HEK293T (cell line): ENCODE measurements at regions not wholly inside any gene's neighbourhood (a gene's known extent, or its start where the extent isn't known, plus 50 kb on each side); places are given as distances from the start of the nearest gene placed in this dataset.

Experiments
- CTCF ChIA-PET: fragments of 350-600 bp; formaldehyde crosslinking; extraction: SDS; loops from one replicate; lab custom pipeline; 2021; ENCODE audit warnings: antibody characterized with exemption, inconsistent platforms; lab: Yijun Ruan, JAX
- POLR2A ChIA-PET: fragments of 350-600 bp; formaldehyde crosslinking; extraction: SDS; loops from one replicate; lab custom pipeline; 2020; ENCODE audit warnings: antibody characterized with exemption, inconsistent platforms; lab: Yijun Ruan, JAX
- DNase-seq: peaks from one replicate; pipeline ENCODE4 v3.0.0; 2012; ENCODE audit warnings: mixed read lengths; ENCODE audit errors: extremely low spot score
- ARNT ChIP-seq: fragments of 450-650 bp; IDR thresholded peaks from 2 replicates; pipeline ENCODE4 v1.6.1; 2017; ENCODE audit warnings: mild to moderate bottlenecking
- BHLHE40 ChIP-seq: fragments of 450-650 bp; IDR thresholded peaks from 2 replicates; pipeline ENCODE4 v1.6.1; 2016; ENCODE audit warnings: mild to moderate bottlenecking, moderate library complexity, borderline replicate concordance
- CTBP1 ChIP-seq: fragments of 450-650 bp; IDR thresholded peaks from 2 replicates; pipeline ENCODE4 v1.6.1; 2016; ENCODE audit warnings: borderline replicate concordance
- ELF4 ChIP-seq: fragments of 450-650 bp; IDR thresholded peaks from 2 replicates; pipeline ENCODE4 v1.6.1; 2017; ENCODE audit warnings: antibody characterized with exemption
- FOXA1 ChIP-seq: fragments of 450-650 bp; IDR thresholded peaks from 2 replicates; pipeline ENCODE4 v1.6.1; 2016; ENCODE audit warnings: mild to moderate bottlenecking
- FOXK2 ChIP-seq: fragments of 450-650 bp; IDR thresholded peaks from 2 replicates; pipeline ENCODE4 v1.6.1; 2016; ENCODE audit warnings: mild to moderate bottlenecking
- FOXM1 ChIP-seq: fragments of 450-650 bp; IDR thresholded peaks from 2 replicates; pipeline ENCODE4 v1.6.1; 2017; ENCODE audit warnings: mild to moderate bottlenecking, borderline replicate concordance
- HDGF ChIP-seq: fragments of 450-650 bp; IDR thresholded peaks from 2 replicates; pipeline ENCODE4 v1.6.1; 2017; ENCODE audit warnings: antibody characterized with exemption, borderline replicate concordance
- L3MBTL2 ChIP-seq: fragments of 450-650 bp; conservative IDR thresholded peaks from 2 replicates; pipeline ENCODE4 v1.6.1; 2016; ENCODE audit warnings: mild to moderate bottlenecking
- LEF1 ChIP-seq: fragments of 450-650 bp; IDR thresholded peaks from 2 replicates; pipeline ENCODE4 v1.6.1; 2017; ENCODE audit warnings: mild to moderate bottlenecking, borderline replicate concordance
- NFRKB ChIP-seq: fragments of 450-650 bp; IDR thresholded peaks from 2 replicates; pipeline ENCODE4 v1.6.1; 2016; ENCODE audit warnings: mild to moderate bottlenecking, moderate library complexity
- SP1 ChIP-seq: fragments of 450-650 bp; IDR thresholded peaks from 2 replicates; pipeline ENCODE4 v1.6.1; 2017
- SUZ12 ChIP-seq: fragments of 450-650 bp; IDR thresholded peaks from 2 replicates; pipeline ENCODE4 v1.6.1; 2016; ENCODE audit warnings: mild to moderate bottlenecking
- TARDBP ChIP-seq: fragments of 450-650 bp; IDR thresholded peaks from 2 replicates; pipeline ENCODE4 v1.6.1; 2016
- ZNF384 ChIP-seq: fragments of 450-650 bp; IDR thresholded peaks from 2 replicates; pipeline ENCODE4 v1.6.1; 2016
- TF ChIP-seq, protein P1 (sequence below): fragments of 450-650 bp; IDR thresholded peaks from 2 replicates; pipeline ENCODE4 v1.6.1; 2016

DNA sequence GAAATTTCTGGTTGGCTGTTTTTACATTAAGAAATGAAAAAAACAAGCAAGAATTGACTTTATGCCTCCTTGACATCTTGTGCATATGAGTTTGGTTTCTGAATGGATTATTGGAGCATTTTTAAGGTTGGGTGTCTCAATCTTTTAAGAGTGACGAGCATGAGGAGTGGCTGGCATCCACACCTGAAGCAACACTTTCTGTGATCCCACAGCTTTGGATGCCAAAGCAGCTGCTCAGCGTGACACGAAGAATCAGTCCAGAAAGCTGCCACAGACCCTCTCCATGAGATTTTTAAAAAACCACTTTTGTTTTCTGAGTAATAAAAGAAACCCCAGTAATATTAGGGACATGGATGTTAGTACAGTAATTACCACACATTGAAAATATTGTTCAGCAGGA, 154.5 kb downstream of the KLF13 start:
- CTCF ChIA-PET = no interaction called here
- DNase-seq = no peak
- TF ChIP-seq TARDBP = no peak
- TF ChIP-seq BHLHE40 = no peak
- no peak for TF ChIP-seq ZNF384
- no peak for TF ChIP-seq ARNT
- TF ChIP-seq, protein P1, sequence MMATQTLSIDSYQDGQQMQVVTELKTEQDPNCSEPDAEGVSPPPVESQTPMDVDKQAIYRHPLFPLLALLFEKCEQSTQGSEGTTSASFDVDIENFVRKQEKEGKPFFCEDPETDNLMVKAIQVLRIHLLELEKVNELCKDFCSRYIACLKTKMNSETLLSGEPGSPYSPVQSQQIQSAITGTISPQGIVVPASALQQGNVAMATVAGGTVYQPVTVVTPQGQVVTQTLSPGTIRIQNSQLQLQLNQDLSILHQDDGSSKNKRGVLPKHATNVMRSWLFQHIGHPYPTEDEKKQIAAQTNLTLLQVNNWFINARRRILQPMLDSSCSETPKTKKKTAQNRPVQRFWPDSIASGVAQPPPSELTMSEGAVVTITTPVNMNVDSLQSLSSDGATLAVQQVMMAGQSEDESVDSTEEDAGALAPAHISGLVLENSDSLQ = no peak
- no peak for TF ChIP-seq L3MBTL2
- POLR2A ChIA-PET = no interaction called here

DNA sequence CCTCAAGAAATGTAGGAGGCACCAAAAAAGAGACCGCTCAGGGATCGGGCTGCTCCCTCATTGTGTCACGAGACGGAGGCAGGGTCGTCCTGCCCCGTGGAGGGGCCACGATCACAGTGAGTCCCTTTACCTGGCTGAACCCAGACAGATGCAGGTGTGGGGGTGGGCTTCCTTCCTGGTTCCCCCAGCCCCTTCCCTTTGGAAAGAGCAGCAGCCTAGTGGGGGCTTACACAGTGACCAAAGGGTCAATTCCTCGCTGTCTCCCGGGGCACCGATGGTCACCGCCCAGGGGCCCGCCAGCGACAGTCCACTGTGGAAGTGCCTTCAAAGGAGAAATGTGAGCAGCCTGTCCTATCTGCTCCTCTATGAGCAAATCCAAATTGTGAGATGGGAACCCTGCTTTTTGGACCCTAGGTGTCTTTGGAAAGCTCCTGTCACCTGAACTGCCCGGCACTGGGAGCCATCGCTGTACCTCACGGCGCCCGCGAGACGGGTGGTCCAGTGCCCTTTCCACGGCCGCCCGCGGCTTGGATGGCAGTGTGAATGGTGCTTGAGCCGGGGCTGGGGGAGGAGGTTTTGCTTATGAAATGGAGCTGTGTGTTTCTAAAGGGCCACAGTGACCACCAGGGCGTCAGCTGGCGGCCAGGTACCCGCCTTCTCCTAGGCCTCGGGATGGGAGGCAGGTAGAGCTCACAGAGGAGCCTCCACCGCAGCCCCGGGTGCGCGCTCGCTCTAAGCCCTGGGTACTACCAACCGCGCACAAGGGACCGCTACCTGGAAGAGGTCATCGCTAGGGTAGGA, 155.7 kb downstream of the KLF13 start:
- ChIA-PET CTCF (interaction anchor here (1.0 kb wide), 1 partner anchor 282 kb away, joined by 3 read pairs; no protein-coding TSS in a partner anchor), POLR2A (no interaction called here)
- DNase-seq = no peak
- TF ChIP-seq SP1 = no peak
- no peak for TF ChIP-seq LEF1
- TF ChIP-seq ELF4 = no peak
- TF ChIP-seq ARNT = no peak
- no peak for TF ChIP-seq L3MBTL2
- no peak for TF ChIP-seq TARDBP
- TF ChIP-seq NFRKB = no peak
- no peak for TF ChIP-seq CTBP1
- no peak for TF ChIP-seq ZNF384
- no peak for TF ChIP-seq HDGF
- no peak for TF ChIP-seq FOXK2
- TF ChIP-seq FOXA1 = no peak
- TF ChIP-seq FOXM1 = no peak
- TF ChIP-seq SUZ12 = no peak
- no peak for TF ChIP-seq BHLHE40
- TF ChIP-seq, protein P1 = no peak

DNA sequence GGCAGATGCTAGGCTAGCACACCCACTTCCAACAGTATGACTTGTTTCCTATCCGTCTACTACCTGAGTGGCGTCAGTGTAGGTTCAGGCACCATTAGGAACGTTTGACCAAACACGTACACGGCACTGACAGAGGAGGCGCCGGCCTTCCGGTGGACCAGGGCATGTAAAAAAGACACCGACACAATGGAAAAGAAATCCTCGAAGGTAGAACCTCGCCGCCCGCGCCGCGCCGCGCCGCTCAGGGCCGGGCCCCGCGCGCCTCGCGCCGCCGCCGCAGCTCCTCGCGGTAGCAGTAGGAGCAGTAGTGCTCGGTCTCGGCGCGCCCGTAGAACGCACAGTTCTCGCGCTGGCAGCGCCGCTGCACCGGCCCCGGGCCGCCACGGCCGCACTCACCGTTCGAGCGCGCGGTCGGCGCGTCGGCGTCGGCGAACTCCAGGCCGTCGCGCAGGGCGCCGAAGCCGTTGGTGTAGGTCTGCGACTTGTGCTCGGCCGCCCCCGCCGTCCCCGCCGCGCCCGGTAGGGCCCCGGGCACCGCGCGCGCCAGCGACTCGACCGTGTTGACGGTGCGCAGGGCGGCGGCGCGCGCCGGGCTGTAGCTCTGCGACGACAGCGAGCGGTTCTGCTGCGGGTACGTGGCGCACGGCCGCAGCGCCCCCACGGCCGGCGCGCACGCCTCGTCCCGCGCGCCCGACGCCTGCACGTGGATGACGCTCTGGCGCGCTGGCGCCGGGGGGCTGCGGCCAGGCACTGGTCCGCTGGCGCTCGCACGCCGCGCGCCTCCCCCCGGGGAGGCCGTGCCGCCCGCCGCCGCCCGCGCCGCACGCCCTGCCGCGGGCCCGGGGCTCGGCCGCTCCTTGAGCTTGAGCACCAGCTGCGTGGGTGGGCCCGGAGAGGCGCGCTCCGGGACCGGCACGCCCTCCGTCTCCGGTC, 156.7 kb downstream of the KLF13 start:
- DNase-seq = no peak
- no peak for TF ChIP-seq HDGF
- TF ChIP-seq FOXM1 = no peak
- no peak for TF ChIP-seq NFRKB
- no peak for TF ChIP-seq FOXA1
- TF ChIP-seq ELF4 = no peak
- TF ChIP-seq, protein P1 = no peak
- CTCF ChIA-PET = no interaction called here
- POLR2A ChIA-PET = no interaction called here

DNA sequence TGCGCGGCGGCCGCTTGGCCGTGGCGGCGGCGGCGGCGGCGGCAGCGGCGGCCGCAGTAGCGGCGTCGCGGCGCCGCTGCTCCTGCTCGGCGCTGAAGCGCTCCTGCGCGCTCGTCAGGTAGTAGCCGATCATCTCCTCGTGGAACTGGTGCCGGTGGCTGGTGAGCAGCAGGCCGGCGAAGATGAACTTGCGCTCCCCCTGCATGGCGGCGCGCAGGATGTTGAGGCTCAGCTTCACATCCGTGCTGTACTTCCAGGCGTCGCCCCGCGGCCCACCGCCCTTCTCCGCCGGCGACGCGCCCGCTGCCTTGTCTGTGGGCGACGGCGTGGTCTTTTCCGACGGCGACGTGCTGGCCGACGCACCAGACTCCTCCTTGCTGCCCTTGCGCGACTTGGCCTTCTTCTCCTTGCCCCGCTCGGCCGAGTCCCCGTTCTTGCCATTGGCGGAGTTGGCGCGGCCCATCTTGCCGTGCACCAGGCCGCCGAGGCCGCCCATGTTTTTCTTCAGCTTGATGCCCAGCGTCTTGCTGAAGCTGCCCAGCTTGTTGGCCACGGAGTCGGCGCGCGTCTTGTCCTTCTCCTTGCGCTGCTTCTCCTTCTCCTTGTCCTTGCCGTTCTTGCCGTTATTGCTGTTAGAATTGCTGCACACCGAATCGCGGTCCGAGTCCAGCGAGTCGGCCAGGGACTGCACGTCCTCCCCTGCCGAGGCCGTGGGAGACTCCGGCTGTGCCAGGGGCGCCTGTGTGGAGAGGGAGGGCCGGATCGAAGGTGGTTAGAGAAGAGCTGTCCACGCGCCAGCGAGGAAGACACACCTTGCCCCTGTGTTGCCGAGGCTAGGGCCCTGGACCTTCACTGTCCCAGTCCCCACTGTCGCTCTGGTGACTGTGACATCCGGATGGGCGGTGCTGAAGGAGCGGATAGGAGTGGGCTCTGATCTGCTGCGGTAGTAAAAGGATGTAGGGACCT, 157.6 kb downstream of the KLF13 start:
- no peak for TF ChIP-seq TARDBP
- TF ChIP-seq FOXK2 = no peak
- no peak for TF ChIP-seq HDGF
- no peak for TF ChIP-seq BHLHE40
- TF ChIP-seq NFRKB = no peak
- no peak for TF ChIP-seq SP1
- no peak for TF ChIP-seq CTBP1
- no peak for TF ChIP-seq FOXA1
- TF ChIP-seq LEF1 = no peak
- no peak for TF ChIP-seq ZNF384
- DNase-seq = no peak
- ChIA-PET CTCF (no interaction called here), POLR2A (no interaction called here)

DNA sequence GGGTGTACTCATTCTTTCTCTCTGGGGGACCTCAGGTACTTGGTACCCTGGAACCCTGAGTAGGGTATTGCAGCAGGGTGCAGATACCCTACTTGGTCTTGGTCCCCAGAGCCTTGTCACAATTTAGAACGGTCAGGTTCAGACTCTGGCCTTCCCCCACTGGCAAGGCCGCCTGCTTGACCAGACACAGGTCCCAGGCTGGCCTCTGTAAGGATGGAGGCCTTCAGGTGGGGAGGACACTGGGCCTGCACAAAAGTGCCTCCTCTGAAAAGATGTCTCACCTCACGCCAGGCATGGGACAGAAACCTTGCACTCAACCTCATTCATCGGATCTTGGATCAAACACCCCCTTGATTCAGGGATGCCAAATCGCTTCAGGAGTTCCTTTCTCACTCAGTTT, 158.4 kb downstream of the KLF13 start:
- TF ChIP-seq SUZ12 = no peak
- no peak for TF ChIP-seq TARDBP
- no peak for TF ChIP-seq HDGF
- TF ChIP-seq, protein P1 = no peak
- no peak for TF ChIP-seq CTBP1
- TF ChIP-seq ELF4 = no peak
- ChIA-PET CTCF (no interaction called here), POLR2A (no interaction called here)
- no peak for DNase-seq
